NCI-H226 (cell line): ENCODE measurements at regions not wholly inside any gene's neighbourhood (a gene's known extent, or its start where the extent isn't known, plus 50 kb on each side); places are given as distances from the start of the nearest gene placed in this dataset.

Experiments used
- DNase-seq: peaks from one replicate; pipeline ENCODE4 v3.0.0-alpha.2; 2015

DNA sequence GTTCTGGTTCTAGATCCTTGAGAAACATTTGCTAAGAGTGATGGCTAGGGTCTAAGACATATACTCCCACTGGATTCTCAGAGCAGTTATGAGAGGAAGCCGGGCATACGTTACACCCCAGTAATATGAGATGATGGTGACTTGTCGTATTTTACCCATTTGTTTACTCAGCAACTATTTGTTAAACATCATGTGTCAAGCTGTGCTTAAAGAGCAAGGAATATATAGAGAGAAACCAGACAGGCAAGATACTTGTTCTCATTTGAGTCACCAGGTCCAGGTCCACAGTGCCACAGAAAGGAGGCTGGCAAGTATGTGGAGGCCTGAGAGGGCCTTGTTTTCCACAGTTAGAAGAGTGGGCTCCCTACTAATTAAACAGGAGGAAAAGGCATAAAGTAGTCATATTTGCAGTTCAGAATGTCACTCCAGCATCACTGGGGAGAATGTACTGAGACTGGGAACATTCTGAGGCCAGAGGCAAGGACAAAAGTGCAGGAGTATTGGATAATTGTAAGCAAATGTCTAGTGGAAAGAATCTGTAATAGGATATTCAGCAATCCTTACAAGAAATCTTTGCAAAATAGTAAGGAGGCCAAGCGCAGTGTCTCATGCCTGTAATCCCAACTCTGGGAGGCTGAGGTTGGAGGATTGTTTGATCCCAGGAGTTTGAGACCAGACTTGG lies 142.2 kb downstream of the IRS2 start:
- DNase-seq = no peak

DNA sequence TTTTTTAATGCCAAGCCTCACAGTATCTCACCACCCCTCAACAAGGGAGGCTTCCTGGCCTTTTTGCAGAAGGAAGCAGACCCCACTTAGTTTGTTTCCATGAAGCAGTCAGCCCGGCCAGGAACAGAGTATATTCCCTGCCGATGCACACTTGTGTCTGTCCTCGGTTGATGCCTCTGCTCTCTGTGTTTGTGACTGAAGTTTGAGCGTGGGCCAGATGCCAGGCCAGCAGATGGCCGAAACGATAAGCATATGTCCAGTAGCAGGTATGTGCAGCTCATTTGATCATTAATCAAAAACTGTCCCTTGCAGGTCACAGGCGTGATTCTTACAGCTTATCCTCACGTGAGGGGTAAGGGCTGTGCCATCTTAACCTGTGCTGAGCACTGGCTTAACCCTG lies 144.0 kb downstream of the IRS2 start:
- DNase-seq = no peak

DNA sequence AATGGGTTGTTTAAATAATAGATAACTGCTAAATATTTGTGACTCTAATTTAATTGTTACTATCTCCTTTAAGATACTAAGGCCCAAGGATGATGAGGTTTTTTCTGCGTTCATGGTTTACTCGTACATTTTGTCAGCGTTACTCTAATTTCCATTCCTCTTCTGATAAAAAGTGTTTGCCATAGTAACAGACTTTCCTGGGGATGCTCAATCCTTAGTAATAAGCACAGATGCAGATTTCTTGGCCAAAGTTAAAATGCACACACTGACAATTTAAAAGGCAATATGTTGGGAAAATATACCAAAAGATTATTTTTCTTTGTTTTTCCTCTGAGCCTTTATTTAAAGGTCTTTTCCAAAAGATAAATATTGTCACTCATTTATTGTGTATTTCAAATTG lies 149.6 kb downstream of the IRS2 start:
- no peak for DNase-seq

GRCh38 chr13:109631069-109631468 lies 155.3 kb downstream of the IRS2 start:
- DNase-seq = no peak

GRCh38 chr13:109630271-109630670 lies 156.1 kb downstream of the IRS2 start:
- DNase-seq = no peak

- DNase-seq = no peak
Measured at GRCh38 chr13:109629737-109630136, 156.6 kb downstream of the IRS2 start.

DNA sequence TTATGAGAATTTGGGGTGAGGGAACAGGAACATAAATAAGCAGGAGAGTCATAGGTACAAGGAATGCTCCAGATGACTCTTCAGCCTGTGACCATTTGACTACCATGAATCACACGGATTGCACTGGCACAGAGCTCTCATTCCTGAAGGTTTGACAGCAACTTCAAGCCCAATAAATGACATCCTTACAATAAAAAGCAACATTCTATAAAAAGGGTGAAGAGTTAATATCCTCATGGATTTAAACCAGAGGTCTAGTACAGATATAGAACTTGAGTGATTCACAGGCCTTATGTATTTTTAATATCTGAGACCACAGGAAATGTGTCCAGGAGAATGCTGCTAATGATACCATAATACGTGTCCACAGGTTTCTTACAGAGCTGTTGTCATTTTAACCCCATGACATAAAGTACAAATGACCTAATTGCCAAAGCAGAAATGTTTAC lies 158.1 kb downstream of the IRS2 start:
- no peak for DNase-seq

GRCh38 chr13:109627649-109628048 lies 158.7 kb downstream of the IRS2 start:
- DNase-seq = no peak

- DNase-seq = no peak
Measured at GRCh38 chr13:109626386-109627171, 159.8 kb downstream of the IRS2 start.

- DNase-seq = no peak
Measured at GRCh38 chr13:109625156-109625555, 161.2 kb downstream of the IRS2 start.

- DNase-seq = no peak
Measured at GRCh38 chr13:109622006-109622405, 164.4 kb downstream of the IRS2 start.

DNA sequence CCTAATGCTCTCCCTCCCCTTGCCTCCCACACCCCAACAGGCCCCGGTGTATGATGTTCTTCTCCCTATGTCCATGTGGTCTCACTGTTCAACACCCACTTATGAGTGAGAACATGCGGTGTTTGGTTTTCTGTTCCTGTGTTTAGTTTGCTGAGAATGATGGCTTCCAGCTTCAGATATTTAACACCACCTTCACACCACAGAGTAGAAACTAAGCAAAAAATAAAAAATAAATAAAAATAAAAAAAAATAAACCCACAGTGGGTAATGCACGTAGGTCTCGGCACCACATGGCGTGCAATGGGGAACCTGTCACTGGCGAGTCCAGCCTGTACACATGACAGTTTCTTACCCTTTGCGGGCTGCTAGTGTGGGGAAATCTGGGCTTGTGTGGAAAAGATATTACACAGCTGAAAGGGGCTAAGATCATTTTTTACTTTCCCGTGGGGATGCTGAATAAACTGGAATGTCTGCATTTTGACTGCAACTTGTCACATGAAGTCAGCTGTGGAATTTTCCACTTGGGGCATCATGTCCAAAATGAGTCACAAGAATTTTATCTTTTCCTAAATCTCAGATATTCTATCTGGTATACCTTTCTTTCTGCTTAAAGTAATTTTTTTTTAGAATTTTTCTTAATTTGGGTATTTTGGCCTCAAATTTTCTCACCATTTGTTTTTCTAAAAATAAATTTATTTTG lies 170.5 kb downstream of the IRS2 start:
- DNase-seq = no peak

GRCh38 chr13:109611912-109612691 lies 174.3 kb downstream of the IRS2 start:
- no peak for DNase-seq

DNA sequence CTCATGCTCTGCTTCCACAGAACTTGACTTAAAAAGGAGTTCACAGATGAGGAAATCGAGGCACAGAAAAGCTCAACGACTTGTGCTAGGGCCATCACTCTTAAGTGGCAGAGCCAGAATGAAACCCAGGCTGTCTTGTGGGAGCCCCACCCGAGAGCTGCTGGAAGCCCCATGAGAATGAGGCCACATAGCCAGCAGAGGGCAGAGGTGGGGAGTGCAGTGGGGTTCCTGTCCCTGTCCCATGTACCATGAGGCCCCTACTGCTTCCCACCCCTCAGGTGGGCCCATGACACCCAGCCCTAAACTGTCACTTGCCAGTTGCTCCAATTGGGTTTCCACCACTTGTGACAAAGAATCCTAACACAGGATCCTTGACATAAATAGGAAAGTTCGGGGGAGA lies 175.9 kb downstream of the IRS2 start:
- DNase-seq = no peak

DNA sequence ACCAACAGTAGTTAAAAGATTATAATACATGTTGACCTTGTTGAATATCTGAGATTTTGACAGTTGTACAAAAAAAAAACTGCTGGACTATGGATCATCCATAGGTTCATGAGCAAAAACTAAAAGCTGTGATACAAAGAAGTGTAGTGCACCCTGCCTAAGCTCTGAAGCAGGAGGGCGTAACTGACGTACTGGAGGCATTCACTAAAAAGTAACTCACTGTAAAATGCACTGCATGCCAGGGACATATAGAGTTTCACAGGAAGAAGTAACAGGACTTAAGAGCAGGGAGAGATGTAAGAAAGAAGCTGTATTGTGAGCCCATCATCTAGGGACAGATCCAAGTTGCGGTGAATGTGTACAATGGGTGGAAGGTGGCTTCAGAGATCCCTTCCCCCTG lies 177.9 kb downstream of the IRS2 start:
- DNase-seq = no peak

- no peak for DNase-seq
Measured at GRCh38 chr13:109608059-109608458, 178.3 kb downstream of the IRS2 start.

DNA sequence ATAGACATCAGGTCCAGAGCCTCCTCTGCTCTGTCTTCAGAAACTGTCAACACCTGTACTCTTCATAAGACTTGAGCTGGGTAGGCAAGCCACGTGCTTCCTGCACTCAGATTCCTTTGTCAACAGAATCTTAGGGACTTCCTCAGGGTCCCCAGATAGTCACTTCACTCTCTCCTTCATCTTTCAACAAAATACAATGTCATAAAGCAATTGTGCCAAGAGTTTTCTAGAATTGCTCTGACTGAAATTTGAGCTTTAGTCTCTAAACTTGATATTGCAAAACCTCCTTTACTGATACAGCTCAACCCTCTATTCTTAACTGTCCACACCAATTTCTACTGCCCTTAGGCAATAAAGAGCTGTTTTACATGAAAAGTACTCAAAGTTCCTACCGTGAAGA lies 179.9 kb downstream of the IRS2 start:
- DNase-seq = no peak

- DNase-seq = no peak
Measured at GRCh38 chr13:109605846-109606245, 180.5 kb downstream of the IRS2 start.

- no peak for DNase-seq
Measured at GRCh38 chr13:109604894-109605293, 181.5 kb downstream of the IRS2 start.

DNA sequence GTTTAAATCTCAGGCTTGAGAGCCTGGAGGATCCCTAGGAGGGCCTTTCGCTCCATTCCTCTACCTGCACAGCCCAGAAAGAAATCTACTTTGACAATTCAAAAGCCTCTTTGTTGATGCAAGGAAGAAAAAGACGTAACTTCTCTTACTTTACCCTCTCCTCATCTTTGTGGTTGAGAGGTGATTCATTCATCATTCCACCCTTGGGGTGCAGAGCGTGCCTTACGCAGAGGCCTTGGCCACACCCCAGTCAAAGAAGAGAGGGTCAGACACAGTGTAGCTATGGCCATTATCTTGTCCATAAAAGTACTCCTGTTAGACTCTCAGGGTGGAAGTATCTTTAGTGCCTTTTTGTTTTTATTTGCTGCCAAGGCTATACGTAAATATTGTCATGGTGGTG lies 184.0 kb downstream of the IRS2 start:
- no peak for DNase-seq

DNA sequence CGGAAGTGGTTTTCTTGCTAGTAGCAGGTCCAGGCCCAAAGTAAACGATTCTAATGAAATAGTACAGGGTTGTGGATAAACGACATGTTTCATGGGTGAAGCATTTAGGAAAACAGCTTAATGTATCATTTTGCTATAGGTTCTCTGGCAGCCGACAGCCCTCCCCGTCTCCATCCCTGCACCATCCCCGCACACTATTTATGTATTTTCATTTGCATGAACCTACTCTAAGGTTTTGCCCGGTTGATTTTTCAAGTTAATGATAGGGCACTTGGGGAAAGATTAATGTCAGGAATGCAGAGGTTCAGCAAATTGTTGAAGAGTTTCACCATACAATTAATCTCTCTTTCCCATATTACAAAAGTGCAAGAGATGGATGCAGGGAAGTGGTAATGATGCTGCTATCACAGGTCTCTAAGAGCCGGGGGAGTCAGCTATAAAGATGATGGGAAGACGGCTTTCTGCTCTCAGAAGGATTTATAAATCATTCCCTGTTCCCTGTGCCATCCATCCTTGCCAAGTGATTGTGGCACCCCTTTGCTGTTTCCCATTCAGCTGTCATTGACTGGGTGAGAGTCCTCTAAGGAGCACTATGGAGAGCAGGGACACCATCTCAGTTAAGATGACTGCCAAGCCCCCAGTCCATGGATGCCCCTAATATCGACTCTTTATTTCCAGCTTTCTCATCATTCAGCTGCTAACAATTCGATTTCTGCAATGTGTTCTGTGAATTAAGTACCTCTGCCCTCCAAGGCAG lies 186.3 kb downstream of the IRS2 start:
- no peak for DNase-seq

DNA sequence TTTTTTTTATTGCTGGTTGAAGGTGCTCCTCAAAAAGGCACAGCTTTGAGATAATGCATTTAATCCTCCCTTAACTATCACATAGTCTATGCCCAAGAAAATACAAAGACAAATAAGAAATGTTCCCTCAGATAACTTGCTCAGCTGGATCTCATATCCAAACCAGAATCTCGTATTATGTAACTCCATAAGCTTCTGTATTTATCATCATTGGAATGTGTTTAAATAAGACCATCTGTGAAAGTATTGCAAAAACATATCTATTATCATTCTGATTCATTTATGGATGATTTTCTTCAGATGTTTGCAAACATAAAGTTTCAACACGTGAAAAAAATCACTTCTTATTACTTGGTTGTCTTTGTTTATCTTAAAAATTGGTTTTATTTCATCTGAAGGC lies 190.9 kb downstream of the IRS2 start:
- DNase-seq = no peak
